GM23338 (cell line): ENCODE measurements at regions not wholly inside any gene's neighbourhood (a gene's known extent, or its start where the extent isn't known, plus 50 kb on each side); places are given as distances from the start of the nearest gene placed in this dataset.

Experiments
- ATAC-seq: fragments of 200-7000 bp; cut with Tn5 transposase; 3 replicates; pipeline ENCODE4 v1.9.1; 2020
- DNase-seq: peaks from one replicate; pipeline ENCODE4 v3.0.0-alpha.2; 2015; ENCODE audit warnings: low spot score
- H2AFZ ChIP-seq: fragments of 200-600 bp; sonication (generic); 2 replicates; pipeline ENCODE4 v1.8.0; 2016; ENCODE audit warnings: antibody characterized with exemption, mild to moderate bottlenecking, moderate library complexity
- H3F3A ChIP-seq: fragments of 200-600 bp; sonication (generic); replicated peaks from 2 replicates; pipeline ENCODE4 v1.8.0; 2017; ENCODE audit warnings: antibody characterized with exemption, mixed run types, low read depth
- H3K27ac ChIP-seq: fragments of 200-600 bp; sonication (generic); 2 replicates; pipeline ENCODE4 v1.6.1; 2016; ENCODE audit warnings: low read depth
- H3K27me3 ChIP-seq: fragments of 200-600 bp; sonication (generic); 2 replicates; pipeline ENCODE4 v1.8.0; 2016; ENCODE audit warnings: mild to moderate bottlenecking, mixed run types, moderate library complexity; ENCODE audit not compliant: insufficient read depth
- H3K36me3 ChIP-seq: fragments of 200-600 bp; sonication (generic); 2 replicates; pipeline ENCODE4 v1.8.0; 2016; ENCODE audit warnings: mild to moderate bottlenecking; ENCODE audit not compliant: insufficient read depth
- H3K4me1 ChIP-seq: fragments of 200-600 bp; sonication (generic); 2 replicates; pipeline ENCODE4 v1.8.0; 2016; ENCODE audit warnings: mild to moderate bottlenecking, moderate library complexity; ENCODE audit not compliant: insufficient read depth
- H3K4me2 ChIP-seq: fragments of 200-600 bp; sonication (generic); 2 replicates; pipeline ENCODE4 v1.7.1; 2017; ENCODE audit warnings: mixed run types
- H3K4me3 ChIP-seq: fragments of 200-600 bp; sonication (generic); 2 replicates; pipeline ENCODE4 v1.6.1; 2016; ENCODE audit warnings: mixed run types
- H3K79me2 ChIP-seq: fragments of 200-600 bp; sonication (generic); replicated peaks from 2 replicates; pipeline ENCODE4 v1.8.0; 2017; ENCODE audit warnings: mild to moderate bottlenecking; ENCODE audit not compliant: insufficient read depth
- H3K9me2 ChIP-seq: fragments of 200-600 bp; sonication (generic); 2 replicates; pipeline ENCODE4 v1.8.0; 2017; ENCODE audit not compliant: insufficient read depth
- H4K20me1 ChIP-seq: fragments of 200-600 bp; sonication (generic); replicated peaks from 2 replicates; pipeline ENCODE4 v1.8.0; 2017; ENCODE audit warnings: mild to moderate bottlenecking; ENCODE audit not compliant: insufficient read depth
- H3K27ac Mint-ChIP-seq: 2 replicates; pipeline ENCODE4 v1.8.0; 2020; ENCODE audit warnings: inconsistent platforms, mild to moderate bottlenecking, moderate library complexity, mixed read lengths
- H3K27me3 Mint-ChIP-seq: 3 replicates; pipeline ENCODE4 v1.8.0; 2022; ENCODE audit warnings: low read depth, mild to moderate bottlenecking, moderate library complexity, mixed read lengths, inconsistent platforms; ENCODE audit not compliant: insufficient read depth, poor library complexity
- H3K36me3 Mint-ChIP-seq: 3 replicates; pipeline ENCODE4 v1.8.0; 2021; ENCODE audit warnings: low read depth, mild to moderate bottlenecking, inconsistent platforms, moderate library complexity, mixed read lengths
- H3K4me1 Mint-ChIP-seq: 3 replicates; pipeline ENCODE4 v1.8.0; 2020; ENCODE audit warnings: mild to moderate bottlenecking, inconsistent platforms, mixed read lengths
- H3K4me3 Mint-ChIP-seq: 3 replicates; pipeline ENCODE4 v1.8.0; 2021; ENCODE audit warnings: moderate library complexity, mild to moderate bottlenecking, inconsistent platforms, mixed read lengths
- H3K9me3 Mint-ChIP-seq: 3 replicates; pipeline ENCODE4 v1.8.0; 2020; ENCODE audit warnings: moderate library complexity, mild to moderate bottlenecking, inconsistent platforms, mixed read lengths
- EZH2 ChIP-seq: fragments of 200-600 bp; sonication (generic); IDR thresholded peaks from one replicate; pipeline ENCODE4 v1.8.0; 2017; ENCODE audit warnings: antibody characterized with exemption, mild to moderate bottlenecking, low read depth; ENCODE audit not compliant: unreplicated experiment
- EZH2phosphoT487 ChIP-seq: fragments of 200-600 bp; sonication (generic); IDR thresholded peaks from one replicate; pipeline ENCODE4 v1.8.1; 2018; ENCODE audit warnings: antibody characterized with exemption; ENCODE audit not compliant: unreplicated experiment
- REST ChIP-seq: IDR thresholded peaks from one replicate; pipeline ENCODE4 v1.6.1; 2018; ENCODE audit warnings: antibody characterized with exemption; ENCODE audit not compliant: unreplicated experiment
- STAT1 ChIP-seq: IDR thresholded peaks from one replicate; pipeline ENCODE4 v1.6.1; 2016; ENCODE audit warnings: antibody characterized with exemption; ENCODE audit not compliant: unreplicated experiment
- ZNF331 ChIP-seq: fragments of 250-450 bp; sonication (Bioruptor Pico); IDR thresholded peaks from 2 replicates; pipeline ENCODE4 v1.5.0; 2020; ENCODE audit warnings: low read depth, mild to moderate bottlenecking, moderate library complexity
- TF ChIP-seq, protein P1 (sequence below): fragments of 250-450 bp; sonication (Bioruptor Pico); IDR thresholded peaks from 2 replicates; pipeline ENCODE4 v1.5.0; 2020; ENCODE audit warnings: mild to moderate bottlenecking, moderate library complexity
- TF ChIP-seq, protein P2 (sequence below): IDR thresholded peaks from 2 replicates; pipeline ENCODE4 v1.6.1; 2016; ENCODE audit warnings: antibody characterized with exemption

DNA sequence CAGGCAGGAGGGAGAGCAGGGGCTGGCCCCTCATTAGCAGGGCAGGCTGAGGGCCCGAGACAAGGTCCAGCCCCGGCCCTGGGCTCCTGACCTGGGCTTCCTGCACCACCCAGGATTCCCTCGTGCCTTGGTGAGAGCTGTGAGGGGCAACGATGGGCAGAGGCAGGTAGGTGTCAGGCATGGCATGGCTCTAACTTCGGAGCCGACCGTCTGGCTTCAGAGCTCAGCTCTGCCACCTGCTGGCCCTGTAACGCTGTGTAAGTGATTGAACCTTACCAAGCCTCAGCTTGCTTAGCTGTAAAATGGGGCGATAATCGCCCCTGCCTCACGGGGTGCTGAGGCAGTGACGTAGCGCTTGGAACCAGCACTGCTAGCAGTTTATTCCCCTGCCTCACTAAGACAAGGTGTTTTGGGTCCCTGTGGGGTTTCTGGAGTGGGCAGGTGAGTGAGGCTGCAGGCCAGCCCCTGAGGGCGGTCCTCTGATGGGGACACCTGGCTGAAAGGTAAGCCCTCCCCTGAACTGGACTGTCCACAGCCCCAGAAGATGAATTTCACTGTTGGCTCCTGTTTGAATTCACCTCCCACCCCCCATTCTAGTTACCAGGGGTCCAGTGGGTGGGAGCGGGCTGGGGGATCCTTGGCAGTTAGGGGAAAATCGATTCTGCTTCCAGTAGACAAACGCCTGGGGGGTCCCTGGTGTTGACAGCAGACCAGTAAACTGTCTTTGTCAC, 184.8 kb upstream of the GSE1 start (continued):
- TF ChIP-seq REST (no peak), EZH2phosphoT487 (no peak)

- no peaks in the 10 kb centered on the region for H3K9me3 Mint-ChIP-seq
- Histone ChIP-seq H3K27me3 (no peaks in the 10 kb centered on the region), H3K27ac (no peak overlapping the region), H3K4me3 (no peak overlapping the region), H3K36me3 (no peaks in the 10 kb centered on the region), H2AFZ (no peak overlapping the region), H3K79me2 (no peaks in the 10 kb centered on the region), H3K9me2 (no peaks in the 10 kb centered on the region), H3F3A (no peaks in the 10 kb centered on the region), H4K20me1 (no peaks in the 10 kb centered on the region; the same call in 1 of the 2 replicates), H3K4me2 (no peak overlapping the region), H3K4me1 (no peaks in the 10 kb centered on the region; the same call in 1 of the 2 replicates)
- DNase-seq, result no peak
- H3K27ac Mint-ChIP-seq, result no peak overlapping the region
- peaks cover 5% of the 10 kb centered on the region; the same call in 2 of the 3 replicates for H3K4me1 Mint-ChIP-seq
- H3K4me3 Mint-ChIP-seq, result no peak overlapping the region
- ATAC-seq, result no peak
- no peaks in the 10 kb centered on the region; the same call in 2 of the 3 replicates for H3K36me3 Mint-ChIP-seq
- peaks cover 20% of the 10 kb centered on the region for H3K27me3 Mint-ChIP-seq
- TF ChIP-seq EZH2phosphoT487 (no peak), ZNF331 (CRISPR knock-in tag) (no peak), EZH2 (no peak), REST (no peak), STAT1 (no peak)
- TF ChIP-seq, protein P1, sequence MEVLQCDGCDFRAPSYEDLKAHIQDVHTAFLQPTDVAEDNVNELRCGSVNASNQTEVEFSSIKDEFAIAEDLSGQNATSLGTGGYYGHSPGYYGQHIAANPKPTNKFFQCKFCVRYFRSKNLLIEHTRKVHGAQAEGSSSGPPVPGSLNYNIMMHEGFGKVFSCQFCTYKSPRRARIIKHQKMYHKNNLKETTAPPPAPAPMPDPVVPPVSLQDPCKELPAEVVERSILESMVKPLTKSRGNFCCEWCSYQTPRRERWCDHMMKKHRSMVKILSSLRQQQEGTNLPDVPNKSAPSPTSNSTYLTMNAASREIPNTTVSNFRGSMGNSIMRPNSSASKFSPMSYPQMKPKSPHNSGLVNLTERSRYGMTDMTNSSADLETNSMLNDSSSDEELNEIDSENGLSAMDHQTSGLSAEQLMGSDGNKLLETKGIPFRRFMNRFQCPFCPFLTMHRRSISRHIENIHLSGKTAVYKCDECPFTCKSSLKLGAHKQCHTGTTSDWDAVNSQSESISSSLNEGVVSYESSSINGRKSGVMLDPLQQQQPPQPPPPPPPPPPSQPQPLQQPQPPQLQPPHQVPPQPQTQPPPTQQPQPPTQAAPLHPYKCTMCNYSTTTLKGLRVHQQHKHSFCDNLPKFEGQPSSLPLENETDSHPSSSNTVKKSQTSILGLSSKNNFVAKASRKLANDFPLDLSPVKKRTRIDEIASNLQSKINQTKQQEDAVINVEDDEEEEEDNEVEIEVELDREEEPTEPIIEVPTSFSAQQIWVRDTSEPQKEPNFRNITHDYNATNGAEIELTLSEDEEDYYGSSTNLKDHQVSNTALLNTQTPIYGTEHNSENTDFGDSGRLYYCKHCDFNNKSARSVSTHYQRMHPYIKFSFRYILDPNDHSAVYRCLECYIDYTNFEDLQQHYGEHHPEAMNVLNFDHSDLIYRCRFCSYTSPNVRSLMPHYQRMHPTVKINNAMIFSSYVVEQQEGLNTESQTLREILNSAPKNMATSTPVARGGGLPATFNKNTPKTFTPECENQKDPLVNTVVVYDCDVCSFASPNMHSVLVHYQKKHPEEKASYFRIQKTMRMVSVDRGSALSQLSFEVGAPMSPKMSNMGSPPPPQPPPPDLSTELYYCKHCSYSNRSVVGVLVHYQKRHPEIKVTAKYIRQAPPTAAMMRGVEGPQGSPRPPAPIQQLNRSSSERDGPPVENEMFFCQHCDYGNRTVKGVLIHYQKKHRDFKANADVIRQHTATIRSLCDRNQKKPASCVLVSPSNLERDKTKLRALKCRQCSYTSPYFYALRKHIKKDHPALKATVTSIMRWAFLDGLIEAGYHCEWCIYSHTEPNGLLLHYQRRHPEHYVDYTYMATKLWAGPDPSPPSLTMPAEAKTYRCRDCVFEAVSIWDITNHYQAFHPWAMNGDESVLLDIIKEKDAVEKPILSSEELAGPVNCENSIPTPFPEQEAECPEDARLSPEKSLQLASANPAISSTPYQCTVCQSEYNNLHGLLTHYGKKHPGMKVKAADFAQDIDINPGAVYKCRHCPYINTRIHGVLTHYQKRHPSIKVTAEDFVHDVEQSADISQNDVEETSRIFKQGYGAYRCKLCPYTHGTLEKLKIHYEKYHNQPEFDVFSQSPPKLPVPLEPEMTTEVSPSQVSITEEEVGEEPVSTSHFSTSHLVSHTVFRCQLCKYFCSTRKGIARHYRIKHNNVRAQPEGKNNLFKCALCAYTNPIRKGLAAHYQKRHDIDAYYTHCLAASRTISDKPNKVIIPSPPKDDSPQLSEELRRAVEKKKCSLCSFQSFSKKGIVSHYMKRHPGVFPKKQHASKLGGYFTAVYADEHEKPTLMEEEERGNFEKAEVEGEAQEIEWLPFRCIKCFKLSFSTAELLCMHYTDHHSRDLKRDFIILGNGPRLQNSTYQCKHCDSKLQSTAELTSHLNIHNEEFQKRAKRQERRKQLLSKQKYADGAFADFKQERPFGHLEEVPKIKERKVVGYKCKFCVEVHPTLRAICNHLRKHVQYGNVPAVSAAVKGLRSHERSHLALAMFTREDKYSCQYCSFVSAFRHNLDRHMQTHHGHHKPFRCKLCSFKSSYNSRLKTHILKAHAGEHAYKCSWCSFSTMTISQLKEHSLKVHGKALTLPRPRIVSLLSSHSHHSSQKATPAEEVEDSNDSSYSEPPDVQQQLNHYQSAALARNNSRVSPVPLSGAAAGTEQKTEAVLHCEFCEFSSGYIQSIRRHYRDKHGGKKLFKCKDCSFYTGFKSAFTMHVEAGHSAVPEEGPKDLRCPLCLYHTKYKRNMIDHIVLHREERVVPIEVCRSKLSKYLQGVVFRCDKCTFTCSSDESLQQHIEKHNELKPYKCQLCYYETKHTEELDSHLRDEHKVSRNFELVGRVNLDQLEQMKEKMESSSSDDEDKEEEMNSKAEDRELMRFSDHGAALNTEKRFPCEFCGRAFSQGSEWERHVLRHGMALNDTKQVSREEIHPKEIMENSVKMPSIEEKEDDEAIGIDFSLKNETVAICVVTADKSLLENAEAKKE (CRISPR knock-in tag), result no peak
- TF ChIP-seq, protein P2, sequence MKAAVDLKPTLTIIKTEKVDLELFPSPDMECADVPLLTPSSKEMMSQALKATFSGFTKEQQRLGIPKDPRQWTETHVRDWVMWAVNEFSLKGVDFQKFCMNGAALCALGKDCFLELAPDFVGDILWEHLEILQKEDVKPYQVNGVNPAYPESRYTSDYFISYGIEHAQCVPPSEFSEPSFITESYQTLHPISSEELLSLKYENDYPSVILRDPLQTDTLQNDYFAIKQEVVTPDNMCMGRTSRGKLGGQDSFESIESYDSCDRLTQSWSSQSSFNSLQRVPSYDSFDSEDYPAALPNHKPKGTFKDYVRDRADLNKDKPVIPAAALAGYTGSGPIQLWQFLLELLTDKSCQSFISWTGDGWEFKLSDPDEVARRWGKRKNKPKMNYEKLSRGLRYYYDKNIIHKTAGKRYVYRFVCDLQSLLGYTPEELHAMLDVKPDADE, result no peak
These were observed 184.0 kb upstream of the GSE1 start for GRCh38 chr16:85428899-85429775.
